Gastroesophageal sphincter (tissue), 4 donors: ENCODE measurements at regions not wholly inside any gene's neighbourhood (a gene's known extent, or its start where the extent isn't known, plus 50 kb on each side); places are given as distances from the start of the nearest gene placed in this dataset.

Experiments
- ATAC-seq: fragments of 150-250 bp; one replicate; pipeline ENCODE4 v1.9.1; 2016; ENCODE audit warnings: mild to moderate bottlenecking, moderate library complexity
- H3K27ac ChIP-seq, 4 donors: fragments of 200-600 bp; sonication (generic) in 3 of 4; 1 replicate in 3 of 4; 2 replicates in 1 of 4; pipeline ENCODE4 v1.5.1; 2016 to 2019
- H3K27me3 ChIP-seq: fragments of 200-600 bp; sonication (generic); one replicate; pipeline ENCODE4 v1.5.1; 2019
- H3K36me3 ChIP-seq, 2 donors: fragments of 200-600 bp; sonication (generic); one replicate each; pipeline ENCODE4 v1.5.1; 2019; ENCODE audit warnings: control low read depth in 1 of 2
- H3K4me1 ChIP-seq, 3 donors: fragments of 200-600 bp; sonication (generic); 1 replicate in 2 of 3; 2 replicates in 1 of 3; pipeline ENCODE4 v1.5.1; 2016 to 2019; ENCODE audit warnings: control low read depth in 2 of 3
- H3K4me3 ChIP-seq, 2 donors: fragments of 200-600 bp; sonication (generic); one replicate each; pipeline ENCODE4 v1.5.1; 2019; ENCODE audit warnings: mild to moderate bottlenecking in 1 of 2, moderate library complexity in 1 of 2
- H3K9me3 ChIP-seq, 3 donors: fragments of 200-600 bp; sonication (generic); one replicate each; pipeline ENCODE4 v1.5.1; 2017 to 2019; ENCODE audit warnings: control low read depth in 2 of 3
- EP300 ChIP-seq: sonication (generic); formaldehyde crosslinking; IDR thresholded peaks from one replicate; pipeline ENCODE4 v1.6.1; 2017; ENCODE audit warnings: antibody characterized with exemption, mild to moderate bottlenecking
- POLR2A ChIP-seq, 2 donors: fragments of 450-650 bp; IDR thresholded peaks; one replicate each; pipeline ENCODE4 v1.6.1; 2017; ENCODE audit warnings: antibody characterized with exemption in 2 of 2, mild to moderate bottlenecking in 2 of 2, moderate library complexity in 1 of 2
- POLR2AphosphoS5 ChIP-seq: sonication (generic); formaldehyde crosslinking; IDR thresholded peaks from one replicate; pipeline ENCODE4 v1.6.1; 2017; ENCODE audit warnings: antibody characterized with exemption
- WGBS, 2 donors: methylation state at CpG; one replicate each; pipeline ENCODE4 v1.1.5; 2018; ENCODE audit warnings: low coverage in 1 of 2; 5-methylcytosine and 5-hydroxymethylcytosine counted together
- TF ChIP-seq, protein P1 (sequence below), 4 experiments: fragments of 200-600 bp in 2 of 4; fragments of 450-650 bp in 2 of 4; sonication (generic) in 1 of 4; IDR thresholded peaks; one replicate each; pipeline ENCODE4 v1.5.1; 2017 to 2019; ENCODE audit warnings: antibody characterized with exemption in 4 of 4, mild to moderate bottlenecking in 2 of 4, moderate library complexity in 2 of 4

DNA sequence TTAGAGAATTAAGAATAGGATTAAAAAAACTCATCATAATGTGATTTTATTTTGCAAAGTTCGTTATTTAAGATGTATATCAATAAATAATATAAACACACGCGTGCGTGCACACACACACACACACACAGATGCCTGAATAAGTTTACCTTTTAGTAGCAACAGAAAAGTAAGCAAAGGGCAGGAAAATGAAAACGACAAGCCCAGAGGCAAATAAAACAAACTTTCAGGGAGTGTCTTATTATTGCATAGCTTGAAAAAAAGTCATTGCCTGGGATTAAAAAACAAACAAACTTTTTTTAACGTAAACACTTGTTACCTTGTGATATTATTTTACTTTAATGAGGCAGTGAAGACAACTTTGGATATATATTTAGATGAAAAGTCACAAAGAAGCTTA lies 226.4 kb downstream of the BAMBI start:
- no peak for TF ChIP-seq POLR2A (IDR thresholded peaks at IDR 0.05)
- TF ChIP-seq, protein P1, sequence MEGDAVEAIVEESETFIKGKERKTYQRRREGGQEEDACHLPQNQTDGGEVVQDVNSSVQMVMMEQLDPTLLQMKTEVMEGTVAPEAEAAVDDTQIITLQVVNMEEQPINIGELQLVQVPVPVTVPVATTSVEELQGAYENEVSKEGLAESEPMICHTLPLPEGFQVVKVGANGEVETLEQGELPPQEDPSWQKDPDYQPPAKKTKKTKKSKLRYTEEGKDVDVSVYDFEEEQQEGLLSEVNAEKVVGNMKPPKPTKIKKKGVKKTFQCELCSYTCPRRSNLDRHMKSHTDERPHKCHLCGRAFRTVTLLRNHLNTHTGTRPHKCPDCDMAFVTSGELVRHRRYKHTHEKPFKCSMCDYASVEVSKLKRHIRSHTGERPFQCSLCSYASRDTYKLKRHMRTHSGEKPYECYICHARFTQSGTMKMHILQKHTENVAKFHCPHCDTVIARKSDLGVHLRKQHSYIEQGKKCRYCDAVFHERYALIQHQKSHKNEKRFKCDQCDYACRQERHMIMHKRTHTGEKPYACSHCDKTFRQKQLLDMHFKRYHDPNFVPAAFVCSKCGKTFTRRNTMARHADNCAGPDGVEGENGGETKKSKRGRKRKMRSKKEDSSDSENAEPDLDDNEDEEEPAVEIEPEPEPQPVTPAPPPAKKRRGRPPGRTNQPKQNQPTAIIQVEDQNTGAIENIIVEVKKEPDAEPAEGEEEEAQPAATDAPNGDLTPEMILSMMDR (IDR thresholded peaks at IDR 0.05), result no peak
- TF ChIP-seq EP300, result no peak
- H3K27ac ChIP-seq, result no peak overlapping the region
- no peaks in the 10 kb centered on the region for H3K36me3 ChIP-seq
- H3K9me3 ChIP-seq, result no peaks in the 10 kb centered on the region
- ATAC-seq, result no peak
- WGBS, 2 donors, result 74 to 75% methylated on average over 4 to 6 of the region's 6 CpGs
- no peaks in the 10 kb centered on the region for H3K27me3 ChIP-seq
- H3K4me1 ChIP-seq, result no peaks in the 10 kb centered on the region
- no peak overlapping the region for H3K4me3 ChIP-seq

- 87 to 98% methylated on average over 5 of the region's 5 CpGs for WGBS, 2 donors
- Histone ChIP-seq H3K27ac (no peak overlapping the region), H3K4me1 (no peaks in the 10 kb centered on the region), H3K4me3 (no peak overlapping the region), H3K9me3 (no peaks in the 10 kb centered on the region), H3K27me3 (no peaks in the 10 kb centered on the region), H3K36me3 (no peaks in the 10 kb centered on the region)
- TF ChIP-seq EP300 (no peak), POLR2A (IDR thresholded peaks at IDR 0.05) (no peak), POLR2AphosphoS5 (no peak)
- TF ChIP-seq, protein P1 (IDR thresholded peaks at IDR 0.05), result no peak
- no peak for ATAC-seq
Observed at GRCh38 chr10:28905371-28905770, 228.1 kb downstream of the BAMBI start.

DNA sequence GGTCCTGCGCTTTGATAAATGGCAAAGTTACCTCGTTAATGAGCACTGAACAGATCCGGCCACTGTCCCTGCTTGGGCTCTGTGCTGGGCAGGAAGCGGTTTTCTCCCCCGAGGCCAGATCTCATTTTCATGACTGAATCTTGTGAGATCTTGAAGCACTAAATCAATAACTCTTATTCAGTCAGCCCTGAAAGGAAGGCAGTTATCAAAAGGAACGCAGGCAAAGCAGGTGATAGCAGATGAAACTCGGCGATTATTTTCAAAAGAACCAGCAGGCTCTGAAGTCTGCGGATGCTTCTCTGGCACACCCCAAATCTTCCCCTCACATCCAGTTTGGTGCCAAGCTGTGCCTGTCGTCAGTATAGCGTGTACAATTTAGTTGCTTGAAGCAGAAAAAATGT lies 228.7 kb downstream of the BAMBI start:
- H3K4me3 ChIP-seq, result no peak overlapping the region
- no peaks in the 10 kb centered on the region for H3K9me3 ChIP-seq
- no peak for ATAC-seq
- 71 to 81% methylated on average over 8 to 11 of the region's 11 CpGs for WGBS, 2 donors
- TF ChIP-seq, protein P1 (IDR thresholded peaks at IDR 0.05), result no peak
- TF ChIP-seq POLR2A (IDR thresholded peaks at IDR 0.05) (no peak), EP300 (no peak), POLR2AphosphoS5 (no peak)
- H3K4me1 ChIP-seq, result peaks cover 0 to under 1% (median 0%) of the 10 kb centered on the region in 3 donors
- H3K36me3 ChIP-seq, result no peaks in the 10 kb centered on the region
- H3K27me3 ChIP-seq, result no peaks in the 10 kb centered on the region
- H3K27ac ChIP-seq, result no peak overlapping the region

- Histone ChIP-seq H3K27me3 (no peaks in the 10 kb centered on the region), H3K4me1 (peaks cover 0 to 5% (median 2%) of the 10 kb centered on the region in 3 donors), H3K27ac (no peak overlapping the region), H3K4me3 (no peak overlapping the region), H3K9me3 (no peaks in the 10 kb centered on the region), H3K36me3 (no peaks in the 10 kb centered on the region)
- TF ChIP-seq, protein P1 (IDR thresholded peaks at IDR 0.05), result no peak
- no peak for TF ChIP-seq POLR2A (IDR thresholded peaks at IDR 0.05)
- no peak for TF ChIP-seq POLR2AphosphoS5
- TF ChIP-seq EP300, result no peak
- no peak for ATAC-seq
- WGBS, 2 donors, result 61 to 70% methylated on average over 4 of the region's 4 CpGs
Observed at GRCh38 chr10:28906415-28906814, 229.1 kb downstream of the BAMBI start.

- H3K4me1 ChIP-seq, result peaks cover 0 to 5% (median 4%) of the 10 kb centered on the region in 3 donors
- no peaks in the 10 kb centered on the region for H3K9me3 ChIP-seq
- H3K36me3 ChIP-seq, result no peaks in the 10 kb centered on the region
- H3K27me3 ChIP-seq, result no peaks in the 10 kb centered on the region
- TF ChIP-seq POLR2A (IDR thresholded peaks at IDR 0.05) (no peak), EP300 (no peak), POLR2AphosphoS5 (no peak)
- TF ChIP-seq, protein P1 (IDR thresholded peaks at IDR 0.05), result no peak
- H3K4me3 ChIP-seq, result no peak overlapping the region
- ATAC-seq, result no peak
- 43% methylated on average over 1 of the region's 3 CpGs; no CpG with 5 or more reads in 1 of the 2 donors for WGBS, 2 donors
- H3K27ac ChIP-seq, result no peak overlapping the region
Observed at GRCh38 chr10:28906934-28907333, 229.6 kb downstream of the BAMBI start.
